Stimulated activated naive CD4-positive, alpha-beta T cell treated with Interleukin-2 at 50 U/mL for 16 hours (primary cell): ENCODE measurements at regions not wholly inside any gene's neighbourhood (a gene's known extent, or its start where the extent isn't known, plus 50 kb on each side); places are given as distances from the start of the nearest gene placed in this dataset.

Experiments
- DNase-seq: peaks from one replicate; lab custom pipeline; 2025; lab: John Stamatoyannopoulos, UW

GRCh38 chr2:64829525-64829924, 159.7 kb upstream of the SLC1A4 start:
- DNase-seq: no peak

DNA sequence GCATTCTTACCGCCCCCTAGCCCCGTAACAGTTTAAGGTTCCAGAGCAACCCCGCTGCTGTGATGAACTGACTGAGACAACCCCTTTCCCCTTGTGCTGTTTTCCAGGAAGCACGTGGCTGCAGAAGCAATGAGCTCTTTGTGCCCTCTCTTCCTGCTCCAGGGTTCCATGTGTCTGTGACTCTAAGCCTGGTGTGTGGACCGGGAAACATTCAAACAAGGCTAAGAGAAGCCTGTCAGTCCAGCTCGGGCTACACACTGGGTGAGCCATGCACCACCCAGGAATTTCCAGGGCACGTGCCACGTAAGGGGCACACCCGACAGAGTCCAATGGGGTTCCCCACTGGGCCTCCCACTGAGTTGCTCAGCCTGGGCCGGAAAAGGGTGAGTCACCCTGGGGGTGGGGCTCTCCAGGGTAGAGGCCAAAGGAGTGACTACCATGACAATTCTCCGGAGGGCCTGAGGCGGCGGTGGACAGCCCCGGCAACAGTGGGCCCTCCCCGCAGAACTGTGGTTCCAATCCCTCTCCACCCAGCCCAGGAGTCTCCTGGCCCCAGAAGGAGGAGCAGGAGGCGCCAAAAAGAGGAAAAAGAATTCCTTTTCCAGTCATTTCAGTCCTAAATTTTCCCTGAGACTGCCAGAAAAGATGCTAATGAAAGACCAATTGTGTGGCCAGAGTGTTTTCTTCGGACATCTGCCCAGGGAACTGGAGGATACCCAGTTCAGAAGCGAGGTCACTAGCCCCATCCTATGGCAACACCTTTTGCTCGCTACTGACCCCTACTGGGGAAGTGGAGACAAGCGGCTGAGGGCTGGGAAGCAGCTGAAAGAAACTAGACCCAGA, 157.8 kb upstream of the SLC1A4 start:
- DNase-seq: peak; percentile 89

- no peak for DNase-seq
Measured at GRCh38 chr2:64831977-64832328, 157.2 kb upstream of the SLC1A4 start.

GRCh38 chr2:64832936-64833335, 156.3 kb upstream of the SLC1A4 start:
- no peak for DNase-seq

GRCh38 chr2:64836566-64836965, 152.6 kb upstream of the SLC1A4 start:
- no peak for DNase-seq

DNA sequence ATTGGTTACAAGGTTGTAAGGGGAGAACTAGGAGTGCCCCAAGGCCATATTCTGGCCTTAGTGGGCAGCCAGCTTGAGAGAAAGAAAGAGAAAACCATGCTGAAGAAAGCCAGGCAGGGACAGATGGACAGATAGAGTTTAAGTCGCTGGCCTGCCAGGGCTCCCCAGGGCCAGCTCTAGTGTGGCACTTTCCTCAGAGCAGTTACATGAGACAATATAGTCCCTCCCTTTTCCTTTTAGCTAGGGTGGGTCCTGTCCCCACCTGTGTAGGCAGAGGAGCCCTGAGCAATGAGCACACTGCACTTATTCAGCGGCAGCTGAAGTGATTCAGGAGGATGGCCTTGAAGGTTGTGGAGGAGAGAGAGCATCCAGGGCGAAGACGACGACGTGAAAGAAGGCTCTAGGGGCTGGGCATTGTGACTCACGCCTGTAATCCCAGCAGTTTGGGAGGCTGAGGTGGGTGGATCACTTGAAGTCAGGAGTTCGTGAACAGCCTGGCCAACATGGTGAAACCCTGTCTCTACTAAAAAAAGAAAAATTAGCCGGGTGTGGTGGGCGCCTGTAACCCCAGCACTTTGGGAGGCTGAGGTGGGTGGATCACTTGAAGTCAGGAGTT, 152.0 kb upstream of the SLC1A4 start:
- no peak for DNase-seq

- no peak for DNase-seq
Measured at GRCh38 chr2:64837925-64838641, 151.1 kb upstream of the SLC1A4 start.

- DNase-seq: no peak
Measured at GRCh38 chr2:64838817-64839216, 150.4 kb upstream of the SLC1A4 start.

DNA sequence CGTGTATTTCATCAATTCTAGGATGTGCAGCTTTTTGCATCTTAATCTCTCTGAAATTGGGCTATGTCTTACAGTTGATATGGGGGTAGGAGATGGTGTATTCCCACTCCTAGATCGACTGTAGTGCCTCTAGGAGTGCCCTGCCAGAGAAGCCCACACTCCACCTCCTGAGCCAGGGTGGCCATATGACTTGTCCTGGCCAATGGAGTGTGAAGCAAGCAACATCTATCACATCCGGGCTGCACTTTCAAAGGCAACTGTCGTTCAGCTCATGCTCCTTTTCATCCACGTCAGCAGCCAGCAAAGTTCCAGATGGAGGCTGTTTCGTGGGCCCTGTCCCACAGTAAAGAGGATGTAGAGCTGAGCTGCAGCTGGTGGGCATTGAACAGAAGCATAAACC, 149.4 kb upstream of the SLC1A4 start:
- DNase-seq: no peak

DNA sequence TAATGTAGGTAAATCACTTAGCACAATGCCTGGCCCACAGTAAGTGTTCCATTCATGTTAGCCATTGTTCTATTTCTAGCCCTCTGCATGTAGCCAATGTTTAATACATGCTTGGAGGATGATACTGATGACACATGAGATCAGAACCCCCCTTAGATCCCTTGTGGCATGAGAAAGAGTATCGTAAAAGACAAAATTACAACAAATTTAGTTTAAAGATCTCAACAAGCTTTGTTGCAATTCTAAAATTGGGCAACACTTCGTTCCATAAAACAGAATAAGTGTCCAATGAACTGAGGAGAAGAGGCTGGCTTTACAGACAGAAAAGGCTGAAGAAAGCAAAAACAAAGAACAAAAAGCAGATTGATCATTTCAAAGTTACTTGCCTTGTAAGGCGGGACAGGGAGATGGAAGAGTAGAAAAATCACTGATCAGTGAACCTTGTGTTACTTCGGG, 148.7 kb upstream of the SLC1A4 start:
- DNase-seq: no peak

DNA sequence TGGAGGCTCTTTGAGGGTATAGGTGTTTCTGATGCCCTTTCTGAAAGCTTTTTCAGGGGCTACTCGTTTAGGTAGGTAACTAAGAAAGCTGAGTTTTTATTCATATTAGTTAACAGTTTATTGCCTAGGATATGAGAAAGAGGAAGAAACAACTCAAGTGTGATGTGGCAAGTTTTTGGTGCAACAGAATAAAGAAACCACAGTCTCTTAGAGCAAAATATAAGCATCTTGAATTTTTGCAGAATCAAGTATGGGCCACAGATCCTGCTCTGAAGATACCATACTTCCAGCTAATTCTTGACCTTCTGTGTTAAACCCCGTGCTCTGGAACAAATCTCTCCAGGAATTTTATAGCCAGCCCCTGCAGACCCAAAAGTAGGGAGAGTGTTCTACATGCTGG, 147.7 kb upstream of the SLC1A4 start:
- DNase-seq: no peak

DNA sequence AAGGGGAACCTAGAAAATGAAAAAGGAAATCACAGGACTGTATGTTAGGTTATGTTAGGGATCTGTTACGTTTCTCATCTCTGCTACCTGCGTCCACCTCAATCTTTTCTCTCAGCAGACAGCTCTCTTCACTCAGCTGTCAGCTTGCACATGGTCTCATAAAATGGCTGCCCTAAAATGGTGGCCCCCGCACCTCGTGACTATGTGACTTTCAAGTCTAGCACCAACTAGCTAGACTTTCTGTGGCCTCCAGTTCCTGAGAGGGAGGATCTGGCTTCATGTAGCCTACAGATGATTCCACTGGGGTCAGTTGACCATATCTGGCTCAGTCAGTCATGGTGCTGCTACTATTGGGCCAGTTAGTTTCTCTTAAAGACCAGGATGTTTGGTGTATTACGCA, 147.2 kb upstream of the SLC1A4 start:
- no peak for DNase-seq

- no peak for DNase-seq
Measured at GRCh38 chr2:64844087-64844486, 145.1 kb upstream of the SLC1A4 start.

GRCh38 chr2:64845273-64845905, 143.8 kb upstream of the SLC1A4 start:
- DNase-seq: no peak

- DNase-seq: no peak
Measured at GRCh38 chr2:64846177-64846576, 143.0 kb upstream of the SLC1A4 start.

- no peak for DNase-seq
Measured at GRCh38 chr2:64847930-64848329, 141.3 kb upstream of the SLC1A4 start.

DNA sequence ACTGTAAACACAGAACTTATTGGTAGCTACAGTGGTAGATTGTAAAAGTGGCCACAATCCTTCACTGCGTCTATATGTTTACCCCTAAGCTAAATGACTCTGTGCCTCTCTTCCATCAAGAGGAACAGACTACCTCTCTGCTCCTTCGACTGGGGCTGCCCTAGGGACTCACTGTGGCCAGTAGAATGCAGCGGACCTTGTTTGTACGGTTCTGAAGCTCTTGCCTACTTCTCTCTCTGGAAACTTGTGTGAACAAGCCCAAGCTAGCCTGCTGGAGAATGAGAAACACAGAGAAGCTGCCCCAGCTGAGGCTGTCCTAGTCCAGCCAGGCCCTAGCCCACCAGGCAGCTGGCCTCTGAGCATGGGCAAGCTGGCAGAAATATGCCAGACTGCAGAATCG, 140.8 kb upstream of the SLC1A4 start:
- DNase-seq: no peak

- DNase-seq: no peak
Measured at GRCh38 chr2:64848945-64849344, 140.3 kb upstream of the SLC1A4 start.

GRCh38 chr2:64850642-64851041, 138.6 kb upstream of the SLC1A4 start:
- no peak for DNase-seq

GRCh38 chr2:64852771-64853241, 136.4 kb upstream of the SLC1A4 start:
- no peak for DNase-seq

DNA sequence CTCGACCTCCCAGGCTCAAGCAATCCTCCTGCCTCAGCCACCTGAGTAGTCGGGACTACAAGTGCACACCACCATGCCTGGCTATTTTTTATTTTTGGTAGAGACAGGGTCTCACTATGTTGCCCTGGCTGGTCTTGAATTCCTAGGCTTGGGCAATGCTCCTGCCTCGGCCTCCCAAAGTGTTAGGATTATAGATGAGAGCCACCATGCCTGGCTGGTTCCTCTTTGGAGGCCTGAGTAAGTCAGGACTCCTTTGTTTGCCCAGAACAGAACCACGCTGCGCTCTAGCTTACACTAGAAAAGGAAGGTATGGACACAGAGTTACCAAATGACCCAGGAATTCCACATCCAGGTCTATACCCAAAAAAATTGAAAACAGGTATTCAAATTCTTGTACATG, 135.9 kb upstream of the SLC1A4 start:
- no peak for DNase-seq

- no peak for DNase-seq
Measured at GRCh38 chr2:64853894-64854293, 135.3 kb upstream of the SLC1A4 start.
